ENCODE measurements at regions not wholly inside any gene's neighbourhood (a gene's known extent, or its start where the extent isn't known, plus 50 kb on each side); places are given as distances from the start of the nearest gene placed in this dataset.

GRCh38 chr11:119858288-119858687, 129.3 kb upstream of the NECTIN1 start:
- TF ChIP-seq CTCF (IDR thresholded peaks at IDR 0.05; ENCODE audit: low read depth, low read length, poor library complexity, severe bottlenecking), result no peak
- TF ChIP-seq EZH2phosphoT487 (IDR thresholded peaks at IDR 0.05; ENCODE audit: borderline replicate concordance, low read length), result no peak
